Astrocyte (in vitro differentiated cells and primary cell): ENCODE measurements at regions not wholly inside any gene's neighbourhood (a gene's known extent, or its start where the extent isn't known, plus 50 kb on each side); places are given as distances from the start of the nearest gene placed in this dataset.

Experiments
- EZH2 ChIP-seq: IDR thresholded peaks from 2 replicates; pipeline ENCODE4 v1.6.1; 2012; ENCODE audit warnings: mild to moderate bottlenecking, low read length, inconsistent platforms; ENCODE audit not compliant: insufficient read depth
- TF ChIP-seq, protein P1 (sequence below): IDR thresholded peaks from 2 replicates; pipeline ENCODE4 v1.5.1; 2011; ENCODE audit warnings: low read depth, mild to moderate bottlenecking, inconsistent platforms, low read length, moderate library complexity; ENCODE audit not compliant: insufficient read depth

DNA sequence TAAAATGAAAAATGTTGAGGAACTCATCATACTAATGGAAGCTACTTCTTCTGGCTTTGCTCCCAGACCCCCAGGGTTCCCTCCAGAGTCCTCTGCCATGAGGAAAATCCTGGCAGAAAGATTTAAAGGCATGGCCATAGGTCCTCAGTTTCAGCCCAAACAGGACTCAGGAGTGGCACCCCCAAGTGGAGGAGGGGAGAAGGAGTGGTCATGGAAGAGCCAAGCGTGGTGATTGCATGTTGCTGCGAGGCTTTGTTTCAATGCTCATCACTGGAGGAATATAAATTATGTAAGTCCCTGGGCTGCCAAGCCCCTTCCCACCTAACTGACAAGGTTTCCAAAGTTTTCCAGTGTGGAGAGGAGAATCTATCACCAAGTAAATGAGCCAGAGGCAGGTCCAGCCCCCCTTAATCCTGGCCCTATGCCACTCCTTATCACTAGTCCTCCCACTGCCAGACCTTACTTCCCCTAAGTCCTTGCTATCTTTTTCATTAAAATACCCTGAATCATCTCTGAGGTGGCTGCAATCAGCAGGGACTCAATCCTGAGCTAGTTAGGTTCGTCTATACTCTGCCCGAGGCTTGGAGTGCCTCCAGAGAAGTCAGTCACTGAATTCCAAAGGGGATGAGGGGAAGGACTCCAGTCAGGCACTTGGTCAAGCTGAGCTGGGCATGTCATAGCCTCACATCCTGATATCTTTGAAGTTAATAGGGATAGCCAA lies 70.7 kb upstream of the TAF1L start:
- TF ChIP-seq, protein P1, sequence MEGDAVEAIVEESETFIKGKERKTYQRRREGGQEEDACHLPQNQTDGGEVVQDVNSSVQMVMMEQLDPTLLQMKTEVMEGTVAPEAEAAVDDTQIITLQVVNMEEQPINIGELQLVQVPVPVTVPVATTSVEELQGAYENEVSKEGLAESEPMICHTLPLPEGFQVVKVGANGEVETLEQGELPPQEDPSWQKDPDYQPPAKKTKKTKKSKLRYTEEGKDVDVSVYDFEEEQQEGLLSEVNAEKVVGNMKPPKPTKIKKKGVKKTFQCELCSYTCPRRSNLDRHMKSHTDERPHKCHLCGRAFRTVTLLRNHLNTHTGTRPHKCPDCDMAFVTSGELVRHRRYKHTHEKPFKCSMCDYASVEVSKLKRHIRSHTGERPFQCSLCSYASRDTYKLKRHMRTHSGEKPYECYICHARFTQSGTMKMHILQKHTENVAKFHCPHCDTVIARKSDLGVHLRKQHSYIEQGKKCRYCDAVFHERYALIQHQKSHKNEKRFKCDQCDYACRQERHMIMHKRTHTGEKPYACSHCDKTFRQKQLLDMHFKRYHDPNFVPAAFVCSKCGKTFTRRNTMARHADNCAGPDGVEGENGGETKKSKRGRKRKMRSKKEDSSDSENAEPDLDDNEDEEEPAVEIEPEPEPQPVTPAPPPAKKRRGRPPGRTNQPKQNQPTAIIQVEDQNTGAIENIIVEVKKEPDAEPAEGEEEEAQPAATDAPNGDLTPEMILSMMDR = no peak
- no peak for TF ChIP-seq EZH2
